Endothelial cell of umbilical vein (primary cell): ENCODE measurements at regions not wholly inside any gene's neighbourhood (a gene's known extent, or its start where the extent isn't known, plus 50 kb on each side); places are given as distances from the start of the nearest gene placed in this dataset.

Experiments used
- CTCF ChIP-seq, 2 donors: IDR thresholded peaks; 1 replicate in 1 of 2; 2 replicates in 1 of 2; pipeline ENCODE4 v1.5.1; 2011; ENCODE audit warnings: low read length in 2 of 2, mild to moderate bottlenecking in 2 of 2, moderate library complexity in 2 of 2, control low read depth in 1 of 2, inconsistent platforms in 1 of 2, low read depth in 1 of 2; ENCODE audit not compliant: insufficient read depth in 1 of 2; ENCODE audit errors: extremely low read depth in 1 of 2
- EZH2 ChIP-seq: IDR thresholded peaks from 2 replicates; pipeline ENCODE4 v1.6.1; 2012; ENCODE audit warnings: borderline replicate concordance, low read depth, mild to moderate bottlenecking, moderate library complexity, low read length, inconsistent platforms; ENCODE audit not compliant: severe bottlenecking
- FOS ChIP-seq: IDR thresholded peaks from 2 replicates; pipeline ENCODE4 v1.6.1; 2011; ENCODE audit warnings: mild to moderate bottlenecking, low read length, moderate library complexity, borderline replicate concordance; ENCODE audit not compliant: insufficient read depth
- GATA2 ChIP-seq: IDR thresholded peaks from 2 replicates; pipeline ENCODE4 v1.7.0; 2011; ENCODE audit warnings: low read depth, mild to moderate bottlenecking, moderate library complexity, mixed read lengths, low read length; ENCODE audit not compliant: insufficient read length, insufficient read depth
- JUN ChIP-seq: IDR thresholded peaks from 2 replicates; pipeline ENCODE4 v1.6.1; 2011; ENCODE audit warnings: borderline replicate concordance, low read depth; ENCODE audit not compliant: insufficient read length, insufficient read depth
- MYC ChIP-seq: IDR thresholded peaks from one replicate; pipeline ENCODE4 v1.6.1; 2011; ENCODE audit warnings: mild to moderate bottlenecking, low read depth, low read length
- POLR2A ChIP-seq: IDR thresholded peaks from 2 replicates; pipeline ENCODE4 v1.6.1; 2012; ENCODE audit warnings: low read depth, mild to moderate bottlenecking, control low read depth, low read length
- POLR2AphosphoS5 ChIP-seq: IDR thresholded peaks from 2 replicates; pipeline ENCODE4 v1.6.1; 2012; ENCODE audit warnings: low read depth, mild to moderate bottlenecking, control low read depth, low read length, moderate library complexity; ENCODE audit not compliant: insufficient read depth
- TF ChIP-seq, protein P1 (sequence below): IDR thresholded peaks from 2 replicates; pipeline ENCODE4 v1.6.1; 2011; ENCODE audit not compliant: insufficient read depth, insufficient read length

- TF ChIP-seq CTCF (IDR thresholded peaks at IDR 0.05; ENCODE audit: extremely low read depth in 1 of 2, insufficient read depth in 1 of 2, low read depth in 1 of 2, low read length in 2 of 2), result no peak
- no peak for TF ChIP-seq MYC
- no peak for TF ChIP-seq EZH2
- TF ChIP-seq POLR2A, result no peak
- TF ChIP-seq POLR2AphosphoS5, result no peak
- TF ChIP-seq, protein P1, sequence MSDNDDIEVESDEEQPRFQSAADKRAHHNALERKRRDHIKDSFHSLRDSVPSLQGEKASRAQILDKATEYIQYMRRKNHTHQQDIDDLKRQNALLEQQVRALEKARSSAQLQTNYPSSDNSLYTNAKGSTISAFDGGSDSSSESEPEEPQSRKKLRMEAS, result no peak
- TF ChIP-seq GATA2, result no peak
- no peak for TF ChIP-seq JUN
- no peak for TF ChIP-seq FOS
Observed at GRCh38 chr11:134882671-134883297, 470.7 kb upstream of the B3GAT1 start.
